Lung (tissue), 11 donors: ENCODE measurements at regions not wholly inside any gene's neighbourhood (a gene's known extent, or its start where the extent isn't known, plus 50 kb on each side); places are given as distances from the start of the nearest gene placed in this dataset.
A peak's percentile ranks its signal among the peaks of the same experiment; 100 is the strongest.
"Not testable (repeated sequence)": the region's sequence is repeated elsewhere in the genome, so short reads cannot be mapped to it uniquely, and the experiment has no call there.

Experiments
- ATAC-seq: fragments of 200-7000 bp; cut with Tn5 transposase; one replicate; pipeline ENCODE4 v1.9.1; 2020; ENCODE audit warnings: moderate number of reproducible peaks; ENCODE audit not compliant: insufficient read depth, low FRiP score
- DNase-seq, 3 donors: peaks; one replicate each; pipeline ENCODE4 v3.0.0-alpha.2; 2013 to 2017
- H3K27ac ChIP-seq, 2 donors: one replicate each; pipeline ENCODE4 v1.5.1; 2013; ENCODE audit warnings: mild to moderate bottlenecking in 2 of 2, moderate library complexity in 2 of 2, control low read depth in 1 of 2, inconsistent platforms in 1 of 2, low read depth in 1 of 2, low read length in 1 of 2
- H3K27me3 ChIP-seq, 3 donors: one replicate each; pipeline ENCODE4 v1.5.1; 2013; ENCODE audit warnings: low read length in 2 of 3; ENCODE audit not compliant: control insufficient read depth in 3 of 3, insufficient read depth in 3 of 3
- H3K36me3 ChIP-seq, 4 donors: one replicate each; pipeline ENCODE4 v1.5.1; 2013; ENCODE audit warnings: low read length in 4 of 4, mild to moderate bottlenecking in 1 of 4, moderate library complexity in 1 of 4; ENCODE audit not compliant: control insufficient read depth in 4 of 4, insufficient read depth in 4 of 4
- H3K4me1 ChIP-seq, 5 donors: one replicate each; pipeline ENCODE4 v1.5.1; 2013; ENCODE audit warnings: low read length in 5 of 5, mild to moderate bottlenecking in 2 of 5, moderate library complexity in 1 of 5; ENCODE audit not compliant: control insufficient read depth in 5 of 5, insufficient read depth in 5 of 5
- H3K4me3 ChIP-seq: one replicate; pipeline ENCODE4 v1.5.1; 2013; ENCODE audit warnings: mild to moderate bottlenecking, control low read depth, moderate library complexity
- H3K9ac ChIP-seq, 2 donors: one replicate each; pipeline ENCODE4 v1.5.1; 2013; ENCODE audit warnings: low read length in 2 of 2, control low read depth in 1 of 2; ENCODE audit not compliant: insufficient read depth in 1 of 2
- H3K9me3 ChIP-seq, 4 donors: one replicate each; pipeline ENCODE4 v1.5.1; 2013; ENCODE audit warnings: low read length in 3 of 4, mild to moderate bottlenecking in 1 of 4, moderate library complexity in 1 of 4; ENCODE audit not compliant: control insufficient read depth in 4 of 4, insufficient read depth in 3 of 4
- CTCF ChIP-seq: IDR thresholded peaks from 2 replicates; pipeline ENCODE4 v1.5.1; 2012; ENCODE audit warnings: mild to moderate bottlenecking; ENCODE audit errors: control extremely low read depth, extremely low read depth
- WGBS, 2 donors: extraction: QIAGEN DNeasy Blood & Tissue Kit; methylation state at CpG; one replicate each; pipeline ENCODE4 v1.1.7; 2013; 5-methylcytosine and 5-hydroxymethylcytosine counted together
- donor health status: control.
- donor health status: control.
- donor health status: Bipolar disorder and iron deficiency.
- donor health status: healthy.
- donor health status: DM: yes; HTN: yes; CAD: no.

GRCh38 chr15:62324382-62324781, 159.3 kb upstream of the C2CD4B start:
- no peak for ATAC-seq
- 62 to 83% methylated on average over 5 of the region's 5 CpGs for WGBS, 2 donors
- DNase-seq: peak in 1 of 3 donors; percentile 21
- peaks cover 0 to 11% (median 4%) of the 10 kb centered on the region in 5 donors for H3K4me1 ChIP-seq
- H3K27ac ChIP-seq: no peak overlapping the region
- H3K9me3 ChIP-seq: no peaks in the 10 kb centered on the region
- TF ChIP-seq CTCF: no peak
- no peaks in the 10 kb centered on the region for H3K27me3 ChIP-seq
- no peaks in the 10 kb centered on the region for H3K36me3 ChIP-seq
- no peak overlapping the region for H3K4me3 ChIP-seq
- no peak overlapping the region for H3K9ac ChIP-seq

- peak overlapping the region in 1 of 2 donors; percentile 18 for H3K27ac ChIP-seq
- no peaks in the 10 kb centered on the region for H3K36me3 ChIP-seq
- no peaks in the 10 kb centered on the region for H3K27me3 ChIP-seq
- peaks cover 0 to 11% (median 4%) of the 10 kb centered on the region in 5 donors for H3K4me1 ChIP-seq
- no peak for TF ChIP-seq CTCF
- 68 to 80% methylated on average over 7 of the region's 7 CpGs for WGBS, 2 donors
- H3K9ac ChIP-seq: no peak overlapping the region
- no peaks in the 10 kb centered on the region for H3K9me3 ChIP-seq
- no peak overlapping the region for H3K4me3 ChIP-seq
- ATAC-seq (no peak), DNase-seq (no peak)
Observed at GRCh38 chr15:62325597-62325996, 160.5 kb upstream of the C2CD4B start.

GRCh38 chr15:62326460-62327011, 161.5 kb upstream of the C2CD4B start:
- no peaks in the 10 kb centered on the region for H3K27me3 ChIP-seq
- TF ChIP-seq CTCF: no peak
- no peak overlapping the region for H3K9ac ChIP-seq
- H3K4me1 ChIP-seq: peaks cover 0 to 11% (median 4%) of the 10 kb centered on the region in 5 donors
- WGBS, 2 donors: 62 to 83% methylated on average over 3 of the region's 3 CpGs
- H3K4me3 ChIP-seq: no peak overlapping the region
- peak in 1 of 3 donors; percentile 40 for DNase-seq
- H3K27ac ChIP-seq: no peak overlapping the region
- ATAC-seq: peak; percentile 28
- no peaks in the 10 kb centered on the region for H3K9me3 ChIP-seq
- no peaks in the 10 kb centered on the region for H3K36me3 ChIP-seq

- Histone ChIP-seq H3K27ac (peak overlapping the region in 1 of 2 donors; percentile 6), H3K4me3 (no peak overlapping the region), H3K9me3 (no peaks in the 10 kb centered on the region), H3K36me3 (no peaks in the 10 kb centered on the region), H3K27me3 (no peaks in the 10 kb centered on the region), H3K9ac (no peak overlapping the region), H3K4me1 (peaks cover 0 to 11% (median 4%) of the 10 kb centered on the region in 5 donors)
- TF ChIP-seq CTCF: no peak
- WGBS, 2 donors: 74 to 89% methylated on average over 5 of the region's 5 CpGs
- DNase-seq: peak in 2 of 3 donors; percentile 22 to 42
- ATAC-seq: no peak
Observed at GRCh38 chr15:62327406-62327805, 162.3 kb upstream of the C2CD4B start.

GRCh38 chr15:62332472-62332871, 167.4 kb upstream of the C2CD4B start:
- not testable (repeated sequence) for H3K36me3 ChIP-seq, DNase-seq, H3K4me1 ChIP-seq, H3K27ac ChIP-seq, ATAC-seq, H3K27me3 ChIP-seq, H3K9ac ChIP-seq, H3K4me3 ChIP-seq, H3K9me3 ChIP-seq
- WGBS, 2 donors: 96% methylated on average over 18 to 25 of the region's 29 CpGs
